AG09319 (cell line): ENCODE measurements at regions not wholly inside any gene's neighbourhood (a gene's known extent, or its start where the extent isn't known, plus 50 kb on each side); places are given as distances from the start of the nearest gene placed in this dataset.

Experiments
- DNase-seq: peaks from one replicate; pipeline ENCODE4 v3.0.0-alpha.2; 2010; ENCODE audit warnings: low read depth; ENCODE audit errors: extremely low read depth
- CTCF ChIP-seq: IDR thresholded peaks from 2 replicates; pipeline ENCODE4 v1.5.1; 2011; ENCODE audit warnings: low read depth, mild to moderate bottlenecking, inconsistent platforms, low read length, moderate library complexity

GRCh38 chr1:22237433-22238093, 94.7 kb upstream of the WNT4 start:
- DNase-seq: no peak
- no peak for TF ChIP-seq CTCF

- DNase-seq: no peak
Measured at GRCh38 chr1:22238356-22239224, 95.7 kb upstream of the WNT4 start.

GRCh38 chr1:22239378-22239777, 96.5 kb upstream of the WNT4 start:
- DNase-seq: no peak
- no peak for TF ChIP-seq CTCF

More at GRCh38 chr1:22238356-22239224, 95.7 kb upstream of the WNT4 start:
- TF ChIP-seq CTCF: no peak

- DNase-seq: no peak
- TF ChIP-seq CTCF: no peak
Measured at GRCh38 chr1:22241250-22241649, 98.4 kb upstream of the WNT4 start.

GRCh38 chr1:22241811-22242210, 98.9 kb upstream of the WNT4 start:
- TF ChIP-seq CTCF: no peak
- no peak for DNase-seq

- no peak for DNase-seq
- no peak for TF ChIP-seq CTCF
Measured at GRCh38 chr1:22245100-22245650, 102.3 kb upstream of the WNT4 start.

GRCh38 chr1:22245726-22246125, 102.8 kb upstream of the WNT4 start:
- no peak for DNase-seq
- TF ChIP-seq CTCF: no peak
